ENCODE measurements at regions not wholly inside any gene's neighbourhood (a gene's known extent, or its start where the extent isn't known, plus 50 kb on each side); places are given as distances from the start of the nearest gene placed in this dataset.

GRCh38 chr13:75932636-75933035 is 296.5 kb downstream of the LMO7 start:
- H3K4me1 ChIP-seq (ENCODE audit: control insufficient read depth, extremely low read depth, insufficient read depth, low read length), result no peaks in the 10 kb centered on the region
- H2AFZ ChIP-seq (ENCODE audit: low read depth, low read length), result no peak overlapping the region
- dilution Hi-C loops (cut with MboI; ENCODE audit: extremely low pct_ligation_motif_present, low sequenced_read_pairs), result no loop called here
- H3K9ac ChIP-seq (replicated peaks; ENCODE audit: extremely low read depth, insufficient read depth, low read length), result no peak overlapping the region
- no peaks in the 10 kb centered on the region for H3K36me3 ChIP-seq (ENCODE audit: control insufficient read depth in 2 of 2, extremely low read depth in 1 of 2, insufficient read depth in 2 of 2, low read length in 2 of 2)
- FAIRE-seq (no peak), DNase-seq (ENCODE audit: low read depth, low spot score) (no peak)
- no peak overlapping the region for H3K27ac ChIP-seq (ENCODE audit: insufficient read depth, low read depth, low read length)
- H3K9me3 ChIP-seq (replicated peaks; ENCODE audit: control insufficient read depth, insufficient read depth, low read length), result no peaks in the 10 kb centered on the region
- no peaks in the 10 kb centered on the region for H3K79me2 ChIP-seq (ENCODE audit: control insufficient read depth, insufficient read depth, low read length)
- peaks cover 0 to 1% of the 10 kb centered on the region in 2 experiments for H3K27me3 ChIP-seq (ENCODE audit: control insufficient read depth in 2 of 2, insufficient read depth in 2 of 2, low read length in 2 of 2)
- ChIA-PET CTCF (interaction anchor here (0.8 kb wide), 2 partner anchors 25 to 97 kb away, joined by 3 to 4 read pairs; no protein-coding TSS in a partner anchor), POLR2A (no interaction called here)
- H3K4me2 ChIP-seq (ENCODE audit: insufficient read depth, low read length), result no peak overlapping the region
- H3K4me3 ChIP-seq (replicated peaks in 1 of 3; ENCODE audit: insufficient read depth in 1 of 3, low read depth in 1 of 3, low read length in 3 of 3), result no peak overlapping the region
- TF ChIP-seq POLR2A (IDR thresholded peaks at IDR 0.05; ENCODE audit: low read depth, low read length) (no peak), EZH2 (IDR thresholded peaks at IDR 0.05; ENCODE audit: borderline replicate concordance, low read depth, low read length, severe bottlenecking) (no peak), GATA2 (IDR thresholded peaks at IDR 0.05; ENCODE audit: insufficient read depth, insufficient read length, low read depth, low read length) (no peak), POLR2AphosphoS5 (IDR thresholded peaks at IDR 0.05; ENCODE audit: insufficient read depth, low read depth, low read length) (no peak), MYC (IDR thresholded peaks at IDR 0.05; ENCODE audit: low read depth, low read length) (no peak), MAX (IDR thresholded peaks at IDR 0.05; ENCODE audit: insufficient read depth, insufficient read length) (no peak), JUN (IDR thresholded peaks at IDR 0.05; ENCODE audit: borderline replicate concordance, insufficient read depth, insufficient read length, low read depth) (no peak), CTCF (IDR thresholded peaks at IDR 0.05; ENCODE audit: extremely low read depth in 1 of 2, insufficient read depth in 1 of 2, low read depth in 1 of 2, low read length in 2 of 2) (no peak), FOS (IDR thresholded peaks at IDR 0.05; ENCODE audit: borderline replicate concordance, insufficient read depth, low read length) (no peak)
- no TSS peak for BruUV-seq (replicated peaks)
- no peaks in the 10 kb centered on the region for H4K20me1 ChIP-seq (replicated peaks; ENCODE audit: control insufficient read depth, extremely low read depth, insufficient read depth, low read length)
- no peaks in the 10 kb centered on the region for H3K9me1 ChIP-seq (replicated peaks; ENCODE audit: control insufficient read depth, extremely low read depth, insufficient read depth, low read length)
- intact Hi-C loops (cut with micrococcal nuclease), result no loop called here

Measured in endothelial cell of umbilical vein (primary cell).